ENCODE measurements at regions not wholly inside any gene's neighbourhood (a gene's known extent, or its start where the extent isn't known, plus 50 kb on each side); places are given as distances from the start of the nearest gene placed in this dataset.

GRCh38 chr15:38696109-38696727, 131.6 kb upstream of the RASGRP1 start:
- DNase-seq (ENCODE audit: low spot score), result peak; percentile 68

DNA sequence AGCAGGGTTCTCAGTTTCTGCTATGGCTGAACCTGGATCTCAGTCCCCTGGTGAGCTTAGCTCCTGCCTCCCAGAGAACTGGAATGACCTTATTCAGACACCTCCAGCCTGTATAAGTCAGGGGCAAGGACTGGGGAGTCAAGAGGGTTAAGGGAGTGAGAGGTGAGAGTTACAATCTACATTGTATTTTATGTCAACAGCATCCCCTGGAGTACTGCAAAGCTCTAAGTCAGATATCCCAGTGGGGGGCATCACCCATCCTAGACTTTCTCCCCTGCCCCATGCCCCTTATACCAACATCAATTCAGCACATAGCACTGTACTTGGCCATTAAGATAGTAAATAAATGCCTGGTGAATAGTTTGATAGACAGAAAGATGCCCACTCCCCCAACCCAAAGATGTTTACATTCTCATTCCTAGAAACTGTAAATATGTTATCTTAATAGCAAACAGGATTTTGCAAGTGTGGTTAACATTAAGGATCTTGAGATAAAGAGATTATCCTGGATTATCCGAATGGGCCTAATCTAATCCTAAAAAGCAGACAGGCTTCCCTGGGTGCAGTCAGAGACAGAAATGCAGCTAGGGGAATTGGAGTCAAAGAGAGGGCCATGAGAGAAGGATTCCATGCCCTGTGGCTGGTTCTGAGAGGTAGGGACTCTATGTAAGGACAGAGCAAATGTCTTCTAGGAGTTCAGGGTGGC, 132.3 kb upstream of the RASGRP1 start:
- DNase-seq (ENCODE audit: low spot score), result no peak

DNA sequence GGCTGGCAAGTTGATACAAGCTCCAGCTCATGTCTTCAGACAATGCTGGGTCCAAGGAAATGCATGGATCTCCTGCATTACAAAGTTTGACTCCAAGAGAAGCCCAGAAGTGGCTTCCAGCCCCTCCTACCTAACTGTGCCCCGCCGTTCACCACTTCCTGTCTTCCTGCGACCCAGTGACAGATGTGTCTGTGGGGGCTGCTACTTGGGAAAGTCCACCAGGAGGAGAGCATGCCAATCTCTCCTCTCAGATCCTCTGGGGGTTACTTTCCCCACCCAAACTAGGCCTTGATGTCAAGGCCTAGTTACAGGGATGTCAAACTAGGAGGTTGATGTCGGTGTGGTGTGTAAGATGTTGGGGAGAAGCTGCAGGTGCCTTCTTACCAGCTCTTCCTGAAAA, 133.6 kb upstream of the RASGRP1 start:
- DNase-seq (ENCODE audit: low spot score), result no peak

- DNase-seq (ENCODE audit: low spot score), result peak; percentile 78
Observed at GRCh38 chr15:38699633-38700230, 135.1 kb upstream of the RASGRP1 start.

- DNase-seq (ENCODE audit: low spot score), result no peak
Observed at GRCh38 chr15:38701149-38701548, 136.5 kb upstream of the RASGRP1 start.

GRCh38 chr15:38702178-38702912, 137.7 kb upstream of the RASGRP1 start:
- DNase-seq (ENCODE audit: low spot score), result no peak

- no peak for DNase-seq (ENCODE audit: low spot score)
Observed at GRCh38 chr15:38705436-38706219, 141.0 kb upstream of the RASGRP1 start.

DNA sequence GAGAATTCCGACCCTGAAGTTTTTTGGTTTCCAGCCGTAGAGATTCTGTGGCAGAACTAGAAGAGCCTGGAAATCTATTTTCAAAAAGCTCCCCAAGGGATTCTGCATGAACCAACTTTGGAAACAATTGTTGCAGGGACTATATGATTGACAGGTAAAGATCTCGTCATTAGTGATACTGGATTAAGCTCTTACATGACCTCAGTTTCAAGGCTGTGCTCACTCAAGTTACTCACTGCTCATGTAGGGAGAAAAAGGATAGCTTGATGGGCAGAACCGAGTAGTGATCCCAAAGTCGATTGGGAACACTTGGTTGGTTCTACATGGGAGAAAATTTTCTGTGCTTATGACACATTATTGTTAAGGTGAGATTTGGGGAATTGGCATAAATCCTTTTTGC, 142.3 kb upstream of the RASGRP1 start:
- DNase-seq (ENCODE audit: low spot score), result no peak

GRCh38 chr15:38707802-38708671, 143.4 kb upstream of the RASGRP1 start:
- peak; percentile 69 for DNase-seq (ENCODE audit: low spot score)

GRCh38 chr15:38708672-38709180, 144.1 kb upstream of the RASGRP1 start:
- DNase-seq (ENCODE audit: low spot score), result no peak

- DNase-seq (ENCODE audit: low spot score), result no peak
Observed at GRCh38 chr15:38709196-38709595, 144.6 kb upstream of the RASGRP1 start.

GRCh38 chr15:38714309-38715072, 149.9 kb upstream of the RASGRP1 start:
- peak; percentile 83 for DNase-seq (ENCODE audit: low spot score)

DNA sequence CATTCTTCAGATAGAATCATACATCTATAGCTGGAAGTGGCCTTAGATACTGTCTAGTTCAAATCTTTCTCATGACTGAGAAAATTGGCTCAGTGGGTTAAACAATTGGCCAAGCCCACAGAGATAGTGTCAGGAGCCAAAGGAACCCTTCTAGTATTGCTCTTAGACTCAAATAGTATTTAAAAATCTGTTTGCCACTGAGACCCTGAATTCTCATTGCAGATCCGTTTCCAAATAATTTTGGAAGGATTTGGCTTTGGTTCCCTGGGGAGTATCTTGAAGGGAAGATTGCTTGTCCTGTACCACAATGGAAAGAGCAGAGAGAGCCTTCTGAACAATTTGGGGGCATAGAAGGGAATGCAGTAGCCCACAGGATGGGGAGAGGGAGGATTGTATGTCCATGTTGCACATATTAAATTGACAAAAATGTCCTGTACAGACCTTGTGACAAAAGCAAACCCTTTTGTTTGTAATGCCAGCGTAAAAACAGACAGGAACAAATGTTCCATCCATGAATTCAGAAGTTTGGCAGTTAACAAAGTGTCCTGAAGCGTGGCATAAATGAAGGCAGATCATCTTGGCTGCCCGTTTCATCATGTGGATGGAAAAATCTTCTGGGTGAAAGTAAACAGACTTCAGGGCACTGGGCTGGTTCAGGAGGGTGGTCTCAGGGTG, 156.4 kb upstream of the RASGRP1 start:
- no peak for DNase-seq (ENCODE audit: low spot score)

- peak; percentile 56 for DNase-seq (ENCODE audit: low spot score)
Observed at GRCh38 chr15:38721568-38721945, 156.9 kb upstream of the RASGRP1 start.

DNA sequence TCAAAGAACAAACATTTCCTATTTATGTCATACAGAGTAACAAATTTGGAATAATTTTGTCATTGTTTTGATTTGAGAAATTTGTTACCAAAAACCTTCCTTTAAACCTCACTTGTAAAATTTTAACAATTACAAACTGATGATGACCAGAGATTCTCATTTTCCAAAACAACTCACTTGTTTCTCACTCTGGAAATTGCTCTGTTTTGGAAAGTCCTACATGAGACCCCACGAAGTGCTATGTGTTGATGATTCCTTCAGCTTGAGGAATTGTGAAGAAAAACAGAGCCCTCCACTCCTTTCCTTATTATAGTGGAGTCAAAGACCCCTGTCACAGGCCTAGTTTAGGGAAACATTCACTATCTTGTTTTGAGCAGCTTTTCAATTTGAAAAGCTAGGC, 157.6 kb upstream of the RASGRP1 start:
- DNase-seq (ENCODE audit: low spot score), result no peak

- DNase-seq (ENCODE audit: low spot score), result no peak
Observed at GRCh38 chr15:38724827-38725226, 160.2 kb upstream of the RASGRP1 start.

- DNase-seq (ENCODE audit: low spot score), result no peak
Observed at GRCh38 chr15:38726187-38726586, 161.6 kb upstream of the RASGRP1 start.

GRCh38 chr15:38733331-38733730, 168.7 kb upstream of the RASGRP1 start:
- no peak for DNase-seq (ENCODE audit: low spot score)

- DNase-seq (ENCODE audit: low spot score), result no peak
Observed at GRCh38 chr15:38740206-38740605, 175.6 kb upstream of the RASGRP1 start.
